ENCODE measurements at regions not wholly inside any gene's neighbourhood (a gene's known extent, or its start where the extent isn't known, plus 50 kb on each side); places are given as distances from the start of the nearest gene placed in this dataset.

GRCh38 chr9:28445211-28445610 is 871.9 kb upstream of the C9orf72 start:
- TF ChIP-seq, protein P1, sequence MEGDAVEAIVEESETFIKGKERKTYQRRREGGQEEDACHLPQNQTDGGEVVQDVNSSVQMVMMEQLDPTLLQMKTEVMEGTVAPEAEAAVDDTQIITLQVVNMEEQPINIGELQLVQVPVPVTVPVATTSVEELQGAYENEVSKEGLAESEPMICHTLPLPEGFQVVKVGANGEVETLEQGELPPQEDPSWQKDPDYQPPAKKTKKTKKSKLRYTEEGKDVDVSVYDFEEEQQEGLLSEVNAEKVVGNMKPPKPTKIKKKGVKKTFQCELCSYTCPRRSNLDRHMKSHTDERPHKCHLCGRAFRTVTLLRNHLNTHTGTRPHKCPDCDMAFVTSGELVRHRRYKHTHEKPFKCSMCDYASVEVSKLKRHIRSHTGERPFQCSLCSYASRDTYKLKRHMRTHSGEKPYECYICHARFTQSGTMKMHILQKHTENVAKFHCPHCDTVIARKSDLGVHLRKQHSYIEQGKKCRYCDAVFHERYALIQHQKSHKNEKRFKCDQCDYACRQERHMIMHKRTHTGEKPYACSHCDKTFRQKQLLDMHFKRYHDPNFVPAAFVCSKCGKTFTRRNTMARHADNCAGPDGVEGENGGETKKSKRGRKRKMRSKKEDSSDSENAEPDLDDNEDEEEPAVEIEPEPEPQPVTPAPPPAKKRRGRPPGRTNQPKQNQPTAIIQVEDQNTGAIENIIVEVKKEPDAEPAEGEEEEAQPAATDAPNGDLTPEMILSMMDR (IDR thresholded peaks at IDR 0.05) = no peak
- TF ChIP-seq POLR2A (IDR thresholded peaks at IDR 0.05) = no peak
- Histone ChIP-seq H3K9me3 (no peaks in the 10 kb centered on the region), H3K27ac (no peak overlapping the region), H3K27me3 (no peaks in the 10 kb centered on the region), H3K4me1 (no peaks in the 10 kb centered on the region), H3K4me3 (no peak overlapping the region), H3K36me3 (no peaks in the 10 kb centered on the region)
- WGBS (ENCODE audit: insufficient coverage, low coverage, low lambda C conversion rate, missing lambda C conversion rate) = 50% methylated on average over 1 of the region's 1 CpG
- DNase-seq (no peak), ATAC-seq (no peak)
- intact Hi-C loops (cut with DNase I) = no loop called here

DNA sequence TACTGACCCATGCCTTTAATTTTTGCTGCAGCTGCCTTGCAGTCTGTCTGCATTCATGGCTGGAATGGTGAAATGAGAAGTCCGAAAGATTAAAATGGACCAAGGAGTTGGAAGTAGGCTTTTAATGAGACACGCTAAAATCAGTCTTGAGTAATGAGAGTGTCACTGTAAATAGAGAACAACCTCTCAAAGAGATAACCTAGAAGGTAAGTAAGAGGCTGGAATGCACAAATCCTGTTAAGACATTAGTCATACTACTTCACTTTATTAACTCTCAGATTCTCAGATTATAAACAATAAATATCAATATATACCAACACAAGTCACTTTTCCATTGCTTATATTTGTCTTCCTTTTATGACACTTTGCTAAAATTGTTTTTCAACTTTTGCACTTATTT is 880.6 kb upstream of the C9orf72 start:
- H3K4me3 ChIP-seq = no peak overlapping the region
- DNase-seq (no peak), ATAC-seq (no peak)
- H3K27ac ChIP-seq = no peak overlapping the region
- no peaks in the 10 kb centered on the region for H3K9me3 ChIP-seq
- no peaks in the 10 kb centered on the region for H3K27me3 ChIP-seq
- TF ChIP-seq POLR2A (IDR thresholded peaks at IDR 0.05) = no peak
- TF ChIP-seq, protein P1 (IDR thresholded peaks at IDR 0.05) = no peak
- intact Hi-C loops (cut with DNase I) = no loop called here
- H3K4me1 ChIP-seq = no peaks in the 10 kb centered on the region
- WGBS (ENCODE audit: insufficient coverage, low coverage, low lambda C conversion rate, missing lambda C conversion rate) = 62% methylated on average over 2 of the region's 2 CpGs
- no peaks in the 10 kb centered on the region for H3K36me3 ChIP-seq

DNA sequence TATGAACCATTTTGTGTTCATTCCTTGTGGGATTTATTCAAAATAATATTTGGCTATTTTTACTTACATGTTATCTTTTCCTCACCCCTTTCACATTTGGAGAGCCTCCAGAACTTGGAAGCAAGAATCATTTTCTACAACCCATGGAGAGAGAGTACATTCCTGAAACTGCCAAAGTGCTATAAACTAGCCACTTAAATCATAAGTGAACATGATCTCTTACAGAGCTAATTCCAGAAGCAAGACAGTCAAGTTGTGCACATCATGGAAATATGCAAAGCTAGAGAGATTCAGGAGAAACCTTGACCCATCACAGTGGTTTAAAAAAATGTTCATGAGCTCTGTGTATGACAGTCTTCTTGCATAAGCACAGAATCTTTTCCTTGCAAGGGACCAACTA is 883.6 kb upstream of the C9orf72 start:
- no peaks in the 10 kb centered on the region for H3K9me3 ChIP-seq
- no peaks in the 10 kb centered on the region for H3K4me1 ChIP-seq
- no peaks in the 10 kb centered on the region for H3K27me3 ChIP-seq
- no peaks in the 10 kb centered on the region for H3K36me3 ChIP-seq
- DNase-seq (no peak), ATAC-seq (no peak)
- no peak overlapping the region for H3K4me3 ChIP-seq
- intact Hi-C loops (cut with DNase I) = no loop called here
- no peak for TF ChIP-seq POLR2A (IDR thresholded peaks at IDR 0.05)
- TF ChIP-seq, protein P1 (IDR thresholded peaks at IDR 0.05) = no peak
- no peak overlapping the region for H3K27ac ChIP-seq

DNA sequence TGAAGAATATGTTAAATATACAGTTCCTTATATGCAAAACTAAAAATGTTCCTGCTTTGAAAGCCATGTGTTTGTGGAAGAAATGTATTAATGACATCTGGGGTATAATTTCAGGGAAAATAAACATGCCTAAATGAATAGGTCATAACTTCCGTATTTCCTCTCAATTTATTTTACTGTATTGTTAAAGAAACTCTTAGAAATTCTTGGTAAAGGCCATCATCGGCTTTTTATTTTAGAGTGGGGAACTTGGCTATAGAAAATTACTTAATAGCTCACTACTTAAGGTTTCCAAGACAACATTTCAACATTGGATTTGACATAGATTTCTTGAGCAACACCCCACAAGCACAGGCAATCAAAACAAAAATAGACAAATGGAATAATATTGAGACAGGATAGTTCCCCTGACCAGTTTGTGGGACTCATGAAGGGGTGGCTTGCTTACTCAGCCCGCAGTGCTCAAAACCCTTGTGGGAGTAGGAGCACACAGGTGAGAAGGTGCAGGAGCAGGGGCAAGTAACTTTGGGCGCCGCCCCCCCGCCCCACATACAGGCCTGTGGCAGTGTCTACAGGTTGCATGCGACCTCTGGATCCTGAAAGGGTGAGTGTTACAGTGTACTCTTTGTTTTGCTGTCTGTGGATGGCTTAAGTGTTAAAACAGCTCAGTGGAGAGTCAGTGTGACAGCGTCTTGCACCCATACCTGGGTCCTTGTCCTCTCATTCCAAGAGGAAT is 891.4 kb upstream of the C9orf72 start:
- TF ChIP-seq POLR2A (IDR thresholded peaks at IDR 0.05) = no peak
- H3K4me1 ChIP-seq = no peaks in the 10 kb centered on the region
- DNase-seq (no peak), ATAC-seq (no peak)
- intact Hi-C loops (cut with DNase I) = no loop called here
- H3K36me3 ChIP-seq = no peaks in the 10 kb centered on the region
- H3K27ac ChIP-seq = no peak overlapping the region
- H3K4me3 ChIP-seq = no peak overlapping the region
- H3K9me3 ChIP-seq = no peaks in the 10 kb centered on the region
- H3K27me3 ChIP-seq = no peaks in the 10 kb centered on the region
- 44% methylated on average over 5 of the region's 8 CpGs for WGBS (ENCODE audit: insufficient coverage, low coverage, low lambda C conversion rate, missing lambda C conversion rate)

GRCh38 chr9:28471261-28471660 is 898.0 kb upstream of the C9orf72 start:
- Histone ChIP-seq H3K4me1 (no peaks in the 10 kb centered on the region), H3K9me3 (no peaks in the 10 kb centered on the region), H3K27me3 (no peaks in the 10 kb centered on the region), H3K36me3 (no peaks in the 10 kb centered on the region), H3K27ac (no peak overlapping the region), H3K4me3 (no peak overlapping the region)
- WGBS (ENCODE audit: insufficient coverage, low coverage, low lambda C conversion rate, missing lambda C conversion rate) = 22% methylated on average over 2 of the region's 2 CpGs
- TF ChIP-seq POLR2A (IDR thresholded peaks at IDR 0.05) = no peak
- TF ChIP-seq, protein P1 (IDR thresholded peaks at IDR 0.05) = no peak
- DNase-seq (no peak), ATAC-seq (no peak)
- intact Hi-C loops (cut with DNase I) = no loop called here

All from right lobe of liver (tissue), 6 donors.